ENCODE measurements at regions not wholly inside any gene's neighbourhood (a gene's known extent, or its start where the extent isn't known, plus 50 kb on each side); places are given as distances from the start of the nearest gene placed in this dataset.
"Not testable (repeated sequence)": the region's sequence is repeated elsewhere in the genome, so short reads cannot be mapped to it uniquely, and the experiment has no call there.

DNA sequence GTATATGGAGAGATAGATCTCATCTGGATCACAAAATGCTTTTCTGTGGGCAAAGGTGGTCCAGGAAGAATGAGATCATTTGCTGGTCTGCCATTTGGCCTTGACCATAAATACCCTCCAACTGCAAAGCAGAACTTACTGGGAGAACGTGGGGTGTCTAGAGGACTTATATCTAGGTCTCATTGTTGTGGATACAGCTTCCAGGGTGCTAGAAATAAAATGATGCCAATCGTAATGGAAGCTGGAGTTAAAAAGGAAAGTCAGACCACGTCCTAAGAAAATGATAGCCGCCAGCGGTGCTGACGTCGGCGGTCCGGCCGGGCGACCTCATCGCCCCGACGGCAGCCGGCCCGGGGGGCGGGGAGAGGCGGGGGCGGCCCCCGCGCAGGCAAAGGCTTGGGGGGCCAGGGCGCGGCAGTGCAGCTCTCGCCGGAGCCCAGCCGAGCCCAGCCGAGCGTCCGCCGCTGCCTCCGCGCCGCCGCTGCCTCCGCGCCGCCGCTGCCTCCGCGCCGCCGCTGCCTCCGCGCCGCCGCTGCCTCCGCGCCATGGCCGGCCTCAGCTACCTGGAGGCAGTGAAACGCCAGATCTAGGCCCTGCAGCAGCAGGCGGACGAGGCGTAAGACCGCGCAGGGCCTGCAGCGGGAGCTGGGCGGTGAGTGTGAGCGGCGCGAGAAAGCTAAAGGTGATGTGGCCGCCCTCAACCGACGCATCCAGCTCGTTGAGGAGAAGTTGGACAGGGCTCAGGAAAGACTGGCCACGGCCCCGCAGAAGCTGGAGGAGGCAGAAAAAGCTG, 89.5 kb downstream of the EOMES start:
- no peak for DNase-seq (ENCODE audit: low read depth in 3 of 3, low spot score in 2 of 3)

DNA sequence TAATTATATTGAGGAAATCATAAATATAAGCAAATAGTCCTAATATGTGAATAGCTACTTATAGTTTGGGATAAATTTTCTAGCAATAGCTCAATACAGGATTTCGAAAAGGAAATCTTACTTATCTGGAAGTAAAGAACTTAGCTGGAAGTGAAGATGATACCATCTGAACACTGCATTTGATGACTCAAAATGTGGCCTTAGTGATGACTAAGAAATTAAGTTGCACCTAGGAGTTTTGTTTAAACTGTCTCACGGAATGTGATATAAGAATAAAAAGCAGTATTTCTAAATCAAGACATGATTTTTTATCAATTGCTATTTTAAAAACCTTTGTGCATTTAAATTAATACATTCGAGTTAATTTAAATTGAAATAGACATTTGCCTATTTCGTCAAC, 91.2 kb downstream of the EOMES start:
- no peak for DNase-seq (ENCODE audit: low read depth in 3 of 3, low spot score in 2 of 3)

DNA sequence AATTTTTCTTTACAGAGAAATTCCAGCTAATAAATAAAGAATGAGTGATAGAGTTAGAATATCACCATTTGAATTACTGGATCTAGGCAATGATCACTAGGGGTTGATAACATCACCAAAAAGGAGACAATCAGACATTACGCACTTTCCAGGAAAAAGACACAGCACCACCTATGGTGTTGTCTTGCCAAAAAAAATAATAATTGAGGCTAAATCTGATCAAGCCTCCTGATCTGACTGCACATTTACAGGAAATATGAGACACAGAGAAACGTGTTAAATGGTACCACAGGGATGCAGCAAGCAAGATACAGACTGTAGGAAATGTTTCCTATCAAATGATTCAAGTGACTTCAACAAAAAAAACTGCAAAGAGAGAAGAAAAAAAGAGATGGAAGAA, 92.8 kb downstream of the EOMES start:
- no peak for DNase-seq (ENCODE audit: low read depth in 3 of 3, low spot score in 2 of 3)

DNA sequence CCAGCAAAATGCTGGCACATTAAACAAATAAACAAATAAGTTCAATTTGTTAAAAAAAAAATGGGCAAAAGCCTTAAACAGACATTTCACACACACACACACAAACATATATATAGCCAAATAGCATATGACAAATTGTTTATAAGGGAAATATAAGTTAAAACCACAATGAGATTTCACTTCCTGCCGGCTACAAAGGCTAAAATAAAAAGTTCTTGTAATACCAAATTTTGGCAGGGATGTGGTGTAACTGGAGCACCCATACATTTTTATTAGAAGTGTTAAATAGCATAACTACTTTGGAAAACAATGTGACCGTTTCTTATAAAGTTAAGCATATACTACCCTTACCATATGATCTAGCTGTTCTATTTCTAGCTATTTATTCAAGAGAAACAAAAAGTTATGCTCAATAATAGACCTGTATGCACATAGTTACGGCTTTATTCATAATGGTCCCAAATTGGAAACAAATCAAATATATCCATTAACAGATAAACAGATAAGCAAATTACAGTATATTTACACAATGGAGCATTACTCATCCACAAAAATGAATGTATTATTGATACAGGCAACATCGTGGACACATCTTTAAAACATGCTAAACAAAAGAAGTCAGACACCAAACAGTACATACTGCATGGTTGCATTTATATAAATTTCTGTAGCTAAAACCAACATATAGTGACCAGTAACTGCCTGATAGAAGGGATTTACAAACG, 93.9 kb downstream of the EOMES start:
- DNase-seq (ENCODE audit: low read depth in 3 of 3, low spot score in 2 of 3): no peak

DNA sequence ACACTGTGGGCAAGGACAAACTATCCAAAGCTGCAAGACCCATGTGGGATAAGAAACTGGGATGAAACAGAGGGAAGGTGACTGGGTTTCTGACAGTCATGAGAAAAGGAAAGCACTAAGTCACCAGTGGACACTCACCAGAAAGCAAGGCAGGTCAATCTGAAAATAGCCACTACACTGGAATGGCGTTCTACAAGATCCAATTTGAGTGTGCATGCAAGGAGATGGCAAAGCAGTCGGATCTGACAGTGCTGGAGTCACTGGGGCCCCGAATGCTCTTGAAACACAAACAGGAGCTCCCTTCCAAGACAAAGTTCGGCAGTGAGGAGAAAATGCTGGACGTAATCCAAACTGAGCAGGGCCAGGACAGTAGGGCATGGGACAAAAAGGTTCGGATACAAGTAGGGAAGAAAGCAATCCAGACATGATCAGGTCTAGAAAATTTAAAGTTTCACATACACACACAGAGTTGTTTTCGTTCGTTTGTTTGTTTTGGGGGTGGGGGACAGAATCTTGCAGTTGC, 95.5 kb downstream of the EOMES start:
- DNase-seq (ENCODE audit: low read depth in 3 of 3, low spot score in 2 of 3): no peak

DNA sequence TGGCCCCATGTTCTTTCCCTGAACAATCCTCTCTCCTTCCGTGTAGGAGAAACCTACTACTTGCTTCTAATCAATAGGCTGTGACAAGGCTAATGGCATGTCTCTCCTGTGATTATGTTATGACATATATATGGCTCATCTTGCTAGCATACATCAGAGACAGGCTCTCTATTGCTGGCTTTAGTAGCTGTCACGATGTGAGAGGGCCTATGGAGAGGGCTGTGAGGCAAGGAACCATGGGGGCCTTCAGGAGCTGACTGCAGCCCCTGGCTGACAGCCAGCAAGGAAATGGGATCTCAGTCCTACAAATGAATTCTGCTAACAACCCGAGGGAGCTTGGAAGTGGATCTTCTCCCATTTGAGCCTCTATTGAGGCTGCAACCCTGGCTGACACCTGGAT, 96.3 kb downstream of the EOMES start:
- DNase-seq (ENCODE audit: low read depth in 3 of 3, low spot score in 2 of 3): no peak

DNA sequence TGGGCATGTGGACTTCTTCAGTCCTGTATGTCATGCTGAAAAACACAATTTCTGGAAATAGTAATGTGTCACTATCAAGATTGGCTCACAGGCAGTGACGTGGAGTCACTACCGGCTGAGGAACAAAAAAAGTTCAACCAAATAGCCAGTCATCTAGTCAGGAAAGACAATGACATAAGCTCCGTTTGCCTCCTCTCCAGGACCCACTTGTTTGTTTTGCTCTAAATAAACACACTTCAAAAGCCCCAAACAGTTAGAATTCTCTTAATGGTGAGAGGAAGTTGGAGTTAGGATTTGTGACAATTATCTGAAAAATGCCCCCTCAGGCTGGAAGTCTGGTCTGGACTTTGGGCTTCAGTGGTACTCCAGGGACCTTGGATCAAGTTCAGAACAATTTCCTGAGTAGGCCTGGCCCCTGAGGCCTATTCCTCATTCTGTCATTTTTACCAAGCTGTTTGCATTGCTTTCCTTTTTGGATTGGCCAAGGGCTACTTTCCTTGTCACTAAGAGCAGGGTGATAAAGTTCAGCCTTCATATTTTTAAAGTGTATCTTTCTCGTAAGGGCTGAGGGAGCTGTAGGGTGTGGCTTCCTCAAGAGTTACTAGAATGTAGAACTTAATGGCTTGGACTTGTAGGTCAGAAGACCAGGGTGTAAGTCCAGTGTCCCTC, 98.9 kb downstream of the EOMES start:
- DNase-seq (ENCODE audit: low read depth in 3 of 3, low spot score in 2 of 3): no peak

DNA sequence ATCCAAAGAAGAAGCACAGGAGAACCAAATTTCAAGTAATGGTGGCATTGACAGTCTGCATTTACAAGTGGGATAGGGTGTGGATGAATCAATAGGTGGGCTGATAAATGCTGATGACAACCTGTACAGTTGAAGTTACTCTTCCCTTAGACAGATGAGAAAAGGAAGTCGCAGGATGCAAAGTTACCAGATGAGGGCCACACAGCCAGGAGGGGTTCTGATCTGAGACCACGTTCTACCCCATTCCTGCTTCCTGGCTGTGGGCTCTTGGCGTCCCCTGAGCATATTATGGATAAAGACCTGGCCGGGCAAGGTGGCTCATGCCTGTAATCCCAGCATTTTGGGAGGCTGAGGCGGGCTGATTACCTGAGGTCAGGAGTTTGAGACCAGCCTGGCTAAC, 104.6 kb downstream of the EOMES start:
- DNase-seq (ENCODE audit: low read depth in 3 of 3, low spot score in 2 of 3): no peak

DNA sequence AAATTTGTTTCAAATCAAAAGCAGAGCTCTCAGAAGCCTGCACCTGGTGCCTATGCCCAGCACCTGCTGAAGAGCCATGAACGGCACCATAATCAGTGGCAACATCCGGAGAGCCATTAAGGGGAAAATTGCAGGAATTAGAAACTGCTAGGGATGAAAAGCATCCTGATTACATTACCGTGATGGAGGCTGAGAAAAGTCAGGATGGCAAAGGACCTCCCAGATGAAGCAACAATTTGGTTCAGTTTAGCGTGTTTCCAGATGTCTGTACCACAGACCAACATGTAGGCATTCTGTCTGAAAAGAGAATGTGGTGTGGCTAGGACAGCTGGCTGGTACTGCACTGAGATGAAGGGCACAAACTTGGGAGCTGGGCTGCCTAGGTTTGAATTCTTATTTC, 106.1 kb downstream of the EOMES start:
- no peak for DNase-seq (ENCODE audit: low read depth in 3 of 3, low spot score in 2 of 3)

DNA sequence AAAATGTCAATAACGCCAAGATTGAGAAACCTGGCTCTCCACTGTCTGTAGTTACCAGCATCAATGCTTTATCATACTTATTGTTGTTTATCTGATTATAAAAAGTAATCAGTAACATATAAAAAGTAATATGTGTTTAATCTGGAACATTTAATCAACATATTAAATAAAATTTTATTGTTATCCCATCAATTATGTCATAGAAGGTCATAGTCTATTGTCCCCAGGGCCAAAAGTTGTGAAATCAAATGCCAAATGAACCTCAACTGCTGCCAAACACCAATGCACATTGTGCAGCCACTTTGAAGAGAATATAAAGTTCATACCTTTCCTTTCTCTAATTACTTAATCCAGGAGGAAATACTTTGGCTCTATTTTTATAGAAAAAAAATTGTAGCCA, 106.6 kb downstream of the EOMES start:
- no peak for DNase-seq (ENCODE audit: low read depth in 3 of 3, low spot score in 2 of 3)

DNA sequence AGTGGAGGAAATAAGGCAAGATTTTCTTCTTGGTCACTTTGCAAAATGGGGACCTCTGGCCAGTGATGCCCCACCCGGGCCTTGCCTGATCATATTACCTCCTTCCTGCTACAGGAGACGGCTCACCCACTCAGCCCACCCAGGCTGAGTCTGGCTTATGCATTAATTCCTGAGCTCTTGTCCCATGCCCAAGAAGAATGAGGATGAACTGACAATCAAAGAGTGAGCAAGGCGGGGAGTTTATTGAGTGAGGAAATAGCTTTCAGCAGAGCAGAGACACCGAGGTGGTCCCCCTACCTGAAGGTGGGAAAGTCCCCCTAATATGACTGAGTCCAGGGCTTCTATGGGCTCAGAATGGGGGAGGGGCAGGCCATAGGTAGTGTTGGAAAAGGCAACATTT, 107.5 kb downstream of the EOMES start:
- no peak for DNase-seq (ENCODE audit: low read depth in 3 of 3, low spot score in 2 of 3)

DNA sequence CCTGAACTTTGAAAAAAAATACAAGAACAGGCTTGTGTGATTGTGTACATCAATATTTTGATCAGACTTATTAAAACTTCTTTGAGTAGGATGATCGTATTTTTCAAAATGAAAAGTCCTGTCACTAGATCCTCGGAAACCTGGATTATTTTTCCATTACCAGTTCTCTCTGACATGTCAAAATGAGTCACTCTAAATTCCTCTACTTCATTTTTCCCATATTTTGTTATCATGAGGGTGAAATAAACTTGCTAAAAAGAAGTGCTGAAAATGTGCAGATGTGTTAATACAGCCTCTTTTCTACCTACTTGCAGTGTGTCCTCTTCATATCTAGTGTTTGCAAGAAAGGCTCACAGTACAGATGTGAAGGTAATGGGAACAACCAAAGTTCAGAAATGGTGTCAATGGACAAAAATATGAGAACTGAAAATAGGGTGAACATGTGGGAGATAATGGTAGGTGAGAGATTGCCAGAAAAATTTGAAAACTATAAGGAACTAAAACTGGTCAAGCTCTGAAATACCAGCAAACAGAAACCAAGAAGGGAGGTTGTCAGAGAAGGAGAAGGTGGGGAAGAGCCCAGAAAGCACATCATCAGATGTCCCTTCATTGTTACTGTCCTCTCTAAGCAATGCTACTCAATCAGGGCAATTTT, 108.2 kb downstream of the EOMES start:
- DNase-seq (ENCODE audit: low read depth in 3 of 3, low spot score in 2 of 3): no peak

DNA sequence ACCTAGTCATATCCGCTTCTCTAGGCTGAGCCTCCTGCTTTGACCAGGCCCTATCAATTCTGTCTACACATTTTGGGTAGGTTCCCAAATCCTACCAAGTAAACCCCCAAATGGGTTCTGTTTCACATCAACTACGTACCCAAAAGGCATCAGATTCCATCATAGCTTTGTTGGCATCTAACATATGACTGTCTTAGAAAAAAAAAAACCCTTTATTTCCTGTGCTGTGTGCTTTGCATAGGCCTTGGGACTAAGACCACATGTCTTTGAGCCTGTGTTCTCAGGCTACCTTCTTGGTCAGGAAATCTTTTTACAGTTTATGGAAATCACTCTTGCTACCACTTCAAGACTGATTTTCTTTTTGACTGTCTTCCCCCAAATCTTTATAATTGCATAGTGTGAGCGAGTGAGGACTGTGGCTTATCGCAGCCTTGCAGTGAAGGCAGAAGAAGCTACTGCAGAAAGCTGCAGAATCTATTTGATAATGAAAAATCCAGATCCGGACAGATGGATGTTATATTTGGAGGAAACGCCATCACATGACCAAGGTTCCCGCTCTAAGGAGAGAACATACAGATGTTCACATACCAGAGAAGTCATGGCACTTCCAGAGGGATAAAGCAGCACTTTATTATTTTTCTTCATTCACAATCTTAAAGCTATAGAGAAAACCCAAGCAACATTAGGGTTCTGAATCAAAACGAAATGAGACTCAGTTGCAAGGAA, 111.2 kb downstream of the EOMES start:
- no peak for DNase-seq (ENCODE audit: low read depth in 3 of 3, low spot score in 2 of 3)

DNA sequence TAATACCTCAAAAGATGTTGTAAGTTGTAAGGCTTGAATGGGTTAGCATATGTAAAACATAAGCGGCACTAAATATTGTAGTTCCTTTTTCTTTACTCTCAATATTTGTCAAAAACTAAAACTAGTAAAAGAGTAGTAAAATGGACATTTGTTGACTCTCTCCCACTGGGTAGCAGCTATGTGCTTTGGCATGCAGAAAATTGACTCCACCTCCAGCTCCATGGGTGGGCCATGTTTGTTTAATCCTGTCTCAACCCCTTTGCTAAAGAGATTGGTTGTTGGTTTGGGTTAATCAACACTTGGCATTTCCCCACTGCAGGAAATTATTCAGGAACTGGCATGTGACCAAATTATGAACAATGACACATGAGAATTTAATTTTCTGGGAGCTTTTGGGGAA, 114.8 kb downstream of the EOMES start:
- DNase-seq (ENCODE audit: low read depth in 3 of 3, low spot score in 2 of 3): no peak

DNA sequence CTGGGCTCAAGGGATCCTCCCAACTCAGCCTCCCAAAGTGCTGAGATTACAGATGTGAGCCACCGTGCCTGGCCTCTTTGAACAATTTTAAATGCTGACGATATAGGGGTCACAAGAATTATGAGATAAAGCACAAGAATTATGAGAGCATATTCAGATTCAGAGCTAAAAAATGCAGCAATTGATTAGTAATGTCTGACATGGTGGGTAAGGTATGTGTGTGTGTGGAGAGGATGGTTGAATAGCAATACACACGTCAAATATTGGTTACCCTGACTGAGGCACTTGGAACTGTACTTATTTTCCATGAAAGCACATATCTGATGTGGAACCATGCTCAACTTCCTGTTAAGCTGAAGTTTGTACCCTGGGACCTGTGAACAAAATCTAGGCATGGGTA, 115.6 kb downstream of the EOMES start:
- DNase-seq (ENCODE audit: low read depth in 3 of 3, low spot score in 2 of 3): no peak

DNA sequence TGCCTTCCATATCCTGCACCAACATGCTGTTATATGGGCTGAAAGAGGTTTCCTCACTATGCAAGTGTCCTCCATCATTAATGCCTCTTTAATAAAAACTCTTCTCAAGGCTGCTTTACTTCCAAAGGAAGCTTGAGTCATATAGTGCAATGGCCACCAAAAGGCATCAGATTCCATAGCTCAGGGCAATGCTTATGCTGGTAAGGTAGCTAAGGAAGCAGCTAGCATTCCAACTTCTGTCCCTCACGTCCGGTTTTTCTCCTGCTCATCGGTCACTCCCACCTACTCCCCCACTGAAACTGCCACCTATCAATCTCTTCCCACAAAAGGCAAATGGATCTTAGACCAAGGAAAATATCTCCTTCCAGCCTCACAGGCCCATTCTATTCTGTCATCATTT, 117.1 kb upstream of the SLC4A7 start:
- not testable (repeated sequence) for DNase-seq (ENCODE audit: low read depth in 3 of 3, low spot score in 2 of 3)

DNA sequence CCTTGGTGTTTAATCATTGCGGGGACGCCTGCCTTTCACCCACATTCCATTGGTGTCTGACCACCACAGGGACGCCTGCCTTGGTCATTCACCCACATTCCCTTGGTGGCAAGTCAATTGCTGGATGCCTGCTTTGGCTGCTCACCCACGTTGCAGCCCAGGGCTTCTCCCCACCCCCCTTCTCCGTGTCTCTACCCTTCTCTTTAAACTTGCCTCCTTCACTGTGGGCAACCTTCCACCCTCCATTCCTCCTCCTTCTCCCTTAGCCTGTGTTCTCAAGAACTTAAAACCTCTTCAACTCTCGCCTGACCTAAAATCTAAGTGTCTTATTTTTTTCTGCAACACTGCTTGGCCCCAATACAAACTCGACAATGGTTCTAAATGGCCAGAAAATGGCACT, 115.6 kb upstream of the SLC4A7 start:
- DNase-seq (ENCODE audit: low read depth in 3 of 3, low spot score in 2 of 3): not testable (repeated sequence)

DNA sequence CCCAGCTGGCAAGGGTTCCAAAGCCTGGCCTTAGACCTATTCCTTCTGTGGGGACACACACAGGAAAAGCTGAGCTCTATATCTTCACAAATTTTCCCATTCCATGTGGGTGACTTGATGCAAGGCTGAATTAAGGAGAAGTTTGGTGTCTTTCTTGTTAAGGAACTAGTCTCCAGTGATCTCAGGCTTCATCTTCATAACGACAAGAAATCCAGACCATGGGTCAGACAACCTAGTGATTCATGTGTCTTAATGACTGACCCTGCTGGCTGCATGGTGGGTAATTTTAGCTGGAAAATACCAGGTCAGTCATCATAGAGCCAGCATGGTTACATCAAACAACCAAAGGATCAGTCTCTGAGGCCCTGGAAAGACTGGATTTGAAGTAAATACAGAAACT, 112.7 kb upstream of the SLC4A7 start:
- no peak for DNase-seq (ENCODE audit: low read depth in 3 of 3, low spot score in 2 of 3)

DNA sequence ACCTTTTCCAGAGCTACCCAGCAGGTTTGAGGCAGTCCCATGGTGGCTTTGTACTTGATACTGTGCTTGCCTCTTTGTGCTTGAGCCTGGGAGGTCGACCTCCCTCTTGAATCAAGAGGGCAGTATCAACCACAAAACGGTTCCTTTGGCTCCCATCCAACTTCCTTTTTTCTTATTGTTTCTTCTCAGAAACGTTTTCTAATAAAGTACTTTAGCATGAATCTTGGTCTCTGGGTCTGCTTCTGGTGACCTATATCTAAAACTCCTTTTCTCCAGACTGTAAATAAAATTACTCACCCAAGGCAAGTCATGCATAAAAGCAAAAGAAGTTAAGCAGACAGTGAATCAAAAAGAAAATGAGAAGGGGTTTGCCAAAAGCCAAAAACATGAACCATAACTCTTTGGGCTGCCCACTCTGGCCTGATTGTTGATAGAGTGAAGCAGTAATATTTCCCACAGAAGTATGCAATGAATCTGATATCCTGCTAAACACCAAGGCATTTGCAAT, 112.2 kb upstream of the SLC4A7 start:
- DNase-seq (ENCODE audit: low read depth in 3 of 3, low spot score in 2 of 3): no peak

DNA sequence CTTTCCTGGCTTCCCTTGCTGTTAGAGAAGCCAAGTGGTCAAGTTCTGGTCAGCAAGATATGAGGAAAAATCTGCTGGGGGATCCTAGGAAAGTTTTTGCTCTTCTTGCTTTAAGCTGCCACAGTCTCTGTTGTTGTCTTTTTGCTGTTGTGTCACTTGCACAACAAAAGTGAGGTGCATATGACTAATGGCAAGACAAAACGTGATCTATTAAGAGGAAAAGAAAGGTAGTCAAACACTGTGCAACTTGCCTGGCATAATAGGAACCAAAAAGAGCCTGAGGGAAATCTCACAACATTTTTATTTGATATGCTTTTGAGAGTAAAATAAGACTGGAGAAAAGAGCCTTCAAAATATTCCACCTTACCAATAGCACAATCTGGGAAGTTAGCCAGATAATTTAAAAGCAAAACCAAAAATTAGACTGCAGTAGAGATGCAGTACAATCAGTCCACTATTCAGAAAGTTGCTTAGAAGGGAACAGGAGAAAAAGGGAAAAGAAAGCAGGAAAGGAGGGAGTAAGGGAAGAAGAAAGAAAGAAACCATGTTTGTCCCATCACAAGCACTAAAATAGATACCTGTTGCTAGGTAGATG, 110.0 kb upstream of the SLC4A7 start:
- no peak for DNase-seq (ENCODE audit: low read depth in 3 of 3, low spot score in 2 of 3)
